Activated T-cell treated with anti-CD3 and anti-CD28 coated beads, Interleukin-2, amount 50 U/mL, for 24 hours (primary cell): ENCODE measurements at regions not wholly inside any gene's neighbourhood (a gene's known extent, or its start where the extent isn't known, plus 50 kb on each side); places are given as distances from the start of the nearest gene placed in this dataset.

Source experiments
- DNase-seq: peaks from one replicate; pipeline ENCODE4 v3.0.0-alpha.2; 2020
- H3K27ac Mint-ChIP-seq: 2 replicates; pipeline ENCODE4 v1.8.0; 2020; ENCODE audit warnings: mild to moderate bottlenecking, mixed read lengths
- H3K27me3 Mint-ChIP-seq: 2 replicates; pipeline ENCODE4 v1.8.0; 2020; ENCODE audit warnings: mixed read lengths
- H3K36me3 Mint-ChIP-seq: 2 replicates; pipeline ENCODE4 v1.8.0; 2020; ENCODE audit warnings: low read depth, mixed read lengths
- H3K4me1 Mint-ChIP-seq: 2 replicates; pipeline ENCODE4 v1.8.0; 2020; ENCODE audit warnings: low read depth, mixed read lengths
- H3K4me3 Mint-ChIP-seq: 2 replicates; pipeline ENCODE4 v1.8.0; 2020; ENCODE audit warnings: mild to moderate bottlenecking, moderate library complexity, mixed read lengths
- H3K9me3 Mint-ChIP-seq: 2 replicates; pipeline ENCODE4 v1.8.0; 2020; ENCODE audit warnings: mixed read lengths

DNA sequence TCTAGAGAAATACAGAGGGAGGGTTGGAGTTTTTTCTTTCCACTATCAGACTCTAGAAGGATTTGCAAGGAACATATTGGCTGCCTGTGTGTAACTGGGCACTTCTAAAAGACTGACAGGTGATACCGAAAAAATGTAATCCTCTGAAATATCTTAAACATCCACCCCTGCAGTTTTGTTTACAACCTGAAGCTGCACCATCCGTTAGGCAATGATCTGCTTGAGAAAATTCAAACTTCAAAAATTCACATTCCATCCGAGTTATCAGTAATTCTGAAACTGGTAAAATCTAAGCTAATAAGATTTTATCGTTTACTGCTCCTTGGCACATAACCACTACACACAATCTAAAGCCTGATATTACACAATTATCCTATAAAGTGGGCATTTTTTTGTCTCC lies 528.6 kb downstream of the FUT8 start:
- Mint-ChIP-seq H3K4me1 (peaks cover 46% of the 10 kb centered on the region), H3K9me3 (peaks cover 8% of the 10 kb centered on the region), H3K27me3 (no peaks in the 10 kb centered on the region), H3K27ac (no peak overlapping the region), H3K4me3 (no peak overlapping the region), H3K36me3 (peaks cover 4% of the 10 kb centered on the region)
- DNase-seq, result no peak

DNA sequence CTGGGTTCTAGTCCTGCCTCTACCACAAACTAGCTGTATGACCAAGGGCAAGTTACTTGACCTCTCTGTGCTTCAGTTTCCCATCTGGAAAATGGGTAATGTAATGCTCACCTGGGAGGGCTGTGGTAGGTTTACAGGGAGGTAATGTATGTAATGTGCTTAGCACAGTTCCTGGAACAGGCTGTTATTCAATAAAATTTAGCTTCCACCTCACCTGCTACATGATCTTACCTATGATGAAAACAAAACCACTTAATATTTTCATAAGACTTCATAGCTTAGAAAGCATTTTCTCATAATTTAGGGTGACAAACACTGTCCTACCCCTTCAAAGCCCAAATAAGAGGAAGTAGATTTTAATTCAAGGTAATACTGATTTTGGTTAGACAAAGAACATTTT lies 530.6 kb downstream of the FUT8 start:
- Mint-ChIP-seq H3K27ac (no peak overlapping the region), H3K9me3 (no peaks in the 10 kb centered on the region), H3K4me1 (peaks cover 35% of the 10 kb centered on the region), H3K36me3 (no peaks in the 10 kb centered on the region), H3K27me3 (peaks cover under 1% of the 10 kb centered on the region), H3K4me3 (no peak overlapping the region)
- DNase-seq, result no peak

DNA sequence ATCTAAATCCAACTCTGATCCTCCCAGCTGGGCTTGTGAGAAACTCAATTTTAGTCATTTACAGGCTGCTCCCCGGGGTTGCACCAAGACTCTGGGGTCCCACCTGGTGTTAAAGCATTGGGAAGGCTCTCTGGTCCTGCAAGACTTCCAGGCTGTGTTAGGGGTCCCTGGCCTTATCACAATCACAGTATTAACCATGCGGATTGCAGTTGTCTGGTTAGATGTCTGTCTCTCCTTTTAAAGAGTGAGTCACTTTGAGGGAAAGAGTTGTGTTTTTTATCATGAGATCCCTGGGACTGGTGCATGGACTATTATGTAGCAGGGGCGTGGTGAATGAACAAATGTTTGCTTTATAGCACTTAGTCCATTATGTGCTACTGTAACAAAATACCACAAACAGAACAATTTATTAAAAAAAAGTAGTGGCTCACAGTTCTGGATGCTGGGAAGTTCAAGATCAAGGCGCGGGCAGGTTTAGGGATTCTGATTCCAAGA lies 531.4 kb downstream of the FUT8 start:
- Mint-ChIP-seq H3K27ac (no peak overlapping the region), H3K4me3 (no peak overlapping the region), H3K4me1 (peaks cover 35% of the 10 kb centered on the region), H3K36me3 (no peaks in the 10 kb centered on the region), H3K27me3 (peaks cover 6% of the 10 kb centered on the region), H3K9me3 (no peaks in the 10 kb centered on the region)
- DNase-seq, result no peak

DNA sequence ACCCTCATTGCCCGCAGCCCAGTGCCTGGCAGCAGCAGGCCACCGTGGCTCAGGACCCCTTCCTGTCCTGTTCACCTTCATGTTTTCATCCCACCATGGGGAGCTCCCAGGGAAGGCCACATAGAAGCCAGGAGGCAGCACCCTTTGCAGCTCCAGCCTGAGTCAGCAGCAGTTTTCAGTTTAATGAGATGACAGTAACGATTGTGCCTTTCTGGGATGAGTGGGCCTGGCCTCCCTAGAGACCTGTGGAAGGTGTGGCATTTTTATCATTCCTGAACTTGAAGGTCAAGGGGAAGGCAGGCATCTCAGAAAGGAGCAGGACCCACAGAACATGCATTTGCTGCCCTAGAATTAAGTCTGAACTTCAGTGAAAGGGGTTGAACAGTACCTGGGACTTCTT lies 532.8 kb downstream of the FUT8 start:
- H3K4me3 Mint-ChIP-seq, result no peak overlapping the region
- H3K4me1 Mint-ChIP-seq, result peaks cover 39% of the 10 kb centered on the region
- H3K36me3 Mint-ChIP-seq, result no peaks in the 10 kb centered on the region
- no peak overlapping the region for H3K27ac Mint-ChIP-seq
- peaks cover 6% of the 10 kb centered on the region for H3K27me3 Mint-ChIP-seq
- DNase-seq, result no peak
- H3K9me3 Mint-ChIP-seq, result no peaks in the 10 kb centered on the region

DNA sequence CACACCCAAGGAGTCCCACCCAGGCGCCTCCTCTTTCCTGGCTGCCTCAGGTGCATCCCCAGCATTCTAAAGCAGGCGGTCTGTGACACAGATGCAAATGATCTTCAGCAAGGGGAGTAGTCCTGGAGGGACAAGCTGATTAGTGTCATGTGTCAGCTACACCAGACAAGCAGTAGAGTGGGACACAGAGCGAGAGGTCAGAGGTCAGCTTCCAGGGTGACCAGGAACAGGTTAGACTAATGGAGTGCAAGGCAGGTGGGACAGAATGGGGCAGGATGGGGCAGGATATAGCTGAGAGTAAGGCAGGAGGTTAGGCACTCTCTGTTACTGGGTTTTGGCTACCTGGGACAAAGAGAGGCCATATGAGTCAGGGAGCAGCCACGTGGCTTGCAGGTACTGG lies 534.0 kb downstream of the FUT8 start:
- DNase-seq, result no peak
- no peak overlapping the region for H3K27ac Mint-ChIP-seq
- no peaks in the 10 kb centered on the region for H3K9me3 Mint-ChIP-seq
- no peaks in the 10 kb centered on the region for H3K36me3 Mint-ChIP-seq
- H3K4me1 Mint-ChIP-seq, result peaks cover 42% of the 10 kb centered on the region
- no peak overlapping the region for H3K4me3 Mint-ChIP-seq
- H3K27me3 Mint-ChIP-seq, result peaks cover 8% of the 10 kb centered on the region

DNA sequence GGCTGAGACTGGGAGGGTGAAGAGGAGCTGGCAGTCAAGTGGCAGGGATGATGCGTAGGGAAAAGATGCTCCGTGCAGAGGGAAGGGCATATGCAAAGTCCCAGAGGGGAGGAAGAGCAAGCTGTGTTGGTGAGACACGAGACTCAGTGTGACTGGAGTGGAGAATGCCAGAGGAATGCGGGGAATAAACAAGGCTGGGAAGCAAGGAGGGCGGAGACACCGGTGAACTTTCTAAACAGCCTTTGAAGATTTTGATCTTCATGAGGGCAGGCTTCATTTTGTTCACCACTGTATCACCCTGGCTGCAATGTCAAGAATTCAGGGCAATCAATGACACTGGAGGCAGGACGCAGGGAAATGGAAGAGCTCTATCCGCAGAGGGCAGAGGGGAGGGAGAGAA lies 535.8 kb downstream of the FUT8 start:
- peaks cover 8% of the 10 kb centered on the region for H3K27me3 Mint-ChIP-seq
- H3K4me1 Mint-ChIP-seq, result peaks cover 39% of the 10 kb centered on the region
- H3K9me3 Mint-ChIP-seq, result no peaks in the 10 kb centered on the region
- no peak for DNase-seq
- H3K36me3 Mint-ChIP-seq, result no peaks in the 10 kb centered on the region
- H3K27ac Mint-ChIP-seq, result no peak overlapping the region
- no peak overlapping the region for H3K4me3 Mint-ChIP-seq

DNA sequence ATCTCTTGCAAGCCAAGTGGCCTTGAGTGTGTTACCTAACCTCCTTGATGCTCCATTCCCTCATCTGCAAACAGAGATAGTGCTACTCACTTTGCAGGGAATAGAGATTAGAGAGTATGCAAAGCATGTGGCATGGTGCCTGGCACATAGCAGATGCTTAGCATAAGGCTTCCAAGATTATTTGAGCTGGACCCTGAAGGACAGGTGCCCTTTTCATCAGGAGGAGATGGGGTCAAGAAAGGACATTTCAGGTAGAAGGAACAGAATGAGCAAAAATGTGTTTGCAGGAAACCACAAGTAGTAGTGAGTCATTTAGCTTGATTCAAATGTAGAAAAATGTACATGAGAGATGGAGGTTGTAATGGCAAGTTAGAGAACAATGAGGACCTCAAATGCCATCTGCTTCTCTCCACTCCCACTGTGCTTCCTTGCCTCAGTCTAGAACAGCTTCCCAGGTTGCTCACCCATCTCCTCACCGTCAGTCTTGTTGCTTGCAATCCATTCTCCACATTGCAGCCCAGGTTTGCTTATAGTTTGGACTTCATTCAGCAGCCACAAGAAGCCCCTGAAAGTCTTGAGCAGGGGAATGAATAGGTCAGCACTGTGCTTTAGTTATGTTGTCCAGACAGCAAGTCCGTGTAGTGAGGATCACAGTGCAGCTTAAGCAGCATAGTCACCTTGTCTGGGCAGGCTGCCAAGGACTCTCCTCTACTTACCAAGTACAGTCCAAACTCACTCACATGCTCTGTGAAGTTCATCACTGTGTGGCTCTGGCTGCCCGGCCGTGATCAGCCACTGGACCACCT lies 536.3 kb upstream of the CCDC196 start:
- peaks cover 35% of the 10 kb centered on the region for H3K4me1 Mint-ChIP-seq
- H3K9me3 Mint-ChIP-seq, result no peaks in the 10 kb centered on the region
- DNase-seq, result peak; percentile 60
- H3K4me3 Mint-ChIP-seq, result peak overlapping the region; percentile 30
- H3K27me3 Mint-ChIP-seq, result peaks cover 8% of the 10 kb centered on the region
- peak overlapping the region; percentile 88 for H3K27ac Mint-ChIP-seq
- no peaks in the 10 kb centered on the region for H3K36me3 Mint-ChIP-seq

DNA sequence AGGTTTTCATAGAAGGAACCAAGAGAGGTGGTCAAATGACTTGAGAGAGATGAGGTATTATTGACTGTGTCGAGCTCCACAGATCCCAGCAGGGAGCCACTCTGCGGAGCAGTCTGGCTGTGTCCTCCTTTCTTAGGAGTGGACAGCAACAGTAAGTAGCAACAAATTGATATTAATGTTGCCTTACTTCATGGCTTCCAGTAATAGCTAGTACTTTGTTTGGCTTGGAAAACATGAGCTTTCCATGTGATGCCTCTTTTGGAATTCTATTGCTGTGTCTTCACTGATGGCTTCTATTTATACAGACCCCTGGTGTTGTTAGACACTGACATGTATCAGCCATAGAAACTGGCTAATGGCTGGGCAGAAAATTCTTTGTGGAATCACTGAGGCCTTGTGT lies 531.2 kb upstream of the CCDC196 start:
- H3K27me3 Mint-ChIP-seq, result peaks cover 2% of the 10 kb centered on the region

DNA sequence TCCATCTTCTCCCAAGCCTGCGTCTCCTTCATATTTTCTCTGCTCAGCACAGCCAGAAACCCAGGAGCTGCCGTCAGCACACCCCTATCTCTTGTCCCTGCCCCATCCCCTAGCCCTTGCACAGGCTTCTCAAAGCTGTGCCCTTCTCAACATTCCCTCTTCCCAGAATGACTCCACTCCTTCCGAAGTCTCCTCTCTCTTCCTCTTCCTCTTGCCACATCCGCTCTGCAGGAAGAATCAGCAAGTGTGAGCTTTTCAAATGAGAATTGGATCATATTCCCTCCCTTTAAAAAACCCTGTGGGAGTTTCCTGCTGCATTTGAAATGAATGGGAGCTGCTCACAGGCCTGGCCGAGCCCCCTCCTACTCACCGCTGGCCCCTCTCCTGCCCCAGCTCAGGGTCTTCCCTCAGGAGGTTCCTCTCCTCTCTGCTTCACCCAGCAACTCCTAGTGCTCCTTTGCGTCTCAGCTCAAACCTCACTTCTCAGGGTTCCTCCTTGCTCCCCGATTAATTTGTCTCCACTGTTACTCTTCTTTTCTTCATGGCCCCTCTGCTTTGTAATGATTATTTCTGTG lies 528.5 kb upstream of the CCDC196 start:
- no peak for DNase-seq
- Mint-ChIP-seq H3K36me3 (no peaks in the 10 kb centered on the region), H3K27me3 (peaks cover 2% of the 10 kb centered on the region), H3K4me1 (peaks cover 24% of the 10 kb centered on the region), H3K4me3 (no peak overlapping the region), H3K9me3 (no peaks in the 10 kb centered on the region), H3K27ac (no peak overlapping the region)

More for the DNA sequence above, 531.2 kb upstream of the CCDC196 start:
- H3K27ac Mint-ChIP-seq, result no peak overlapping the region
- H3K36me3 Mint-ChIP-seq, result no peaks in the 10 kb centered on the region
- DNase-seq, result no peak
- H3K9me3 Mint-ChIP-seq, result no peaks in the 10 kb centered on the region
- H3K4me1 Mint-ChIP-seq, result peaks cover 25% of the 10 kb centered on the region
- no peak overlapping the region for H3K4me3 Mint-ChIP-seq

DNA sequence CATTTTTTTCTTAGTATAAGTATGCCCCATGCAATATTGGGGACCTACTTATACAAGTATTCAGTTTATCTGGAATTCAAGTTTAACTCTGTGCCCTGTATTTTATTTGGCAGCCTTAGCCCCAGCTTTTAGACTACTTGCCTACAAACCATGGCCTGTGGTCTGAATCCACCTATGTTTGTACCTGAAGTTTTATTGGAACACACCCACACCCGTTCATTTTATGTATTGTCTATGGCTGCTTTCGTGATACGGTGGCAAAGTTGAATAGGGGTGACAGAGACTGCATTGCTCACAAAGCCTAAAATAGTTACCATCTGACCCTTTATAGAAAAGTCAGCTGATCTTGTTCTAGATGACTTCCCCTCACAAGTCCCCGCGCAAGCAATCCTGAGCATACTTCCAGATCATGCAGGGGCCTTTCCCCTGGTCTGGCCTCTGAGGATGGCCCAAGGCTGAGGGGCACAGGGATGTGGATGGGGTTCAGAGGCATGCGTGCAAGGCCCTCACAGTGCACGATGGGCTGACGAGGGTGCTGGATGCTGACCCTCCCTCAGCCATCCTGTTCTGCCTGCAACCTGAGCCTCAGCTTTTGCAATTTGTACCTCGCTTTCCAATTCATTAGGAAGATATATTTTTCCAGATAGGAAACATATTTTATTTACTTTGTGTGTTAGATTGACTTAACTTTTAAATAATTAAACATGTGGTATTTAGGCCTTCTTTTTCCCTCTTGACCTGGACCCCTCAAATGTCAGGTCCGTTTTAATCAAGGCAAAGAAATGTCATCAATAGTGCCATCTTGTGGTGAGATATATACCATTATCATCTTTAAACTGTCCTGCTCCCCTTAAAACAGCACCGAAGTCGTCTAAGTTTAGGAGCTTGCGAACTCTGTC lies 527.3 kb upstream of the CCDC196 start:
- Mint-ChIP-seq H3K36me3 (no peaks in the 10 kb centered on the region), H3K27ac (no peak overlapping the region)
- no peak for DNase-seq

DNA sequence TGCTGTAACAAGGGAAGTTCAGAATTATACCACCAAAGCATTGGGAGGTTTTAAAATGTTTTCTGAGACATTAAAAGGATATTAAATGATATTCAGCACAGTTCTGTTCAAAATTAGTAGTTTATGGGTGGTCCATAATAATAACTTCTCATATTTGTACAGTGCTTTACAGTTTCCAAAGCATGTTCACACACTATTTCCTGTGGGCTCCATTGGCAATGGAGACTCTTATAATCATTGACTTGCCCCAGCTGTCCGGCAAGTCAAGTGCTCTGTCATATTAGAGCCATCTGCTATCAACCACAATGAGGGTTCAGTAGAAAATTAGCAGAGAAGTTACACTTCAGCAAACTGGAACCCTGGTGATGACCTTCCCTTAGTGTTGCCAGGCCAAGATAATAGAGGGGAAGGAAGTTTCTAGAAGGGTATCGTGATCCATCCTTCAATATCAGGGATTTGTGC lies 526.6 kb upstream of the CCDC196 start:
- H3K27me3 Mint-ChIP-seq, result peaks cover 2% of the 10 kb centered on the region
- no peak overlapping the region for H3K27ac Mint-ChIP-seq
- H3K4me1 Mint-ChIP-seq, result peaks cover 24% of the 10 kb centered on the region
- H3K9me3 Mint-ChIP-seq, result no peaks in the 10 kb centered on the region
- DNase-seq, result no peak
- H3K36me3 Mint-ChIP-seq, result no peaks in the 10 kb centered on the region
- H3K4me3 Mint-ChIP-seq, result no peak overlapping the region

More for the DNA sequence above, 527.3 kb upstream of the CCDC196 start:
- Mint-ChIP-seq H3K27me3 (peaks cover 2% of the 10 kb centered on the region), H3K9me3 (no peaks in the 10 kb centered on the region), H3K4me1 (peaks cover 24% of the 10 kb centered on the region), H3K4me3 (no peak overlapping the region)

DNA sequence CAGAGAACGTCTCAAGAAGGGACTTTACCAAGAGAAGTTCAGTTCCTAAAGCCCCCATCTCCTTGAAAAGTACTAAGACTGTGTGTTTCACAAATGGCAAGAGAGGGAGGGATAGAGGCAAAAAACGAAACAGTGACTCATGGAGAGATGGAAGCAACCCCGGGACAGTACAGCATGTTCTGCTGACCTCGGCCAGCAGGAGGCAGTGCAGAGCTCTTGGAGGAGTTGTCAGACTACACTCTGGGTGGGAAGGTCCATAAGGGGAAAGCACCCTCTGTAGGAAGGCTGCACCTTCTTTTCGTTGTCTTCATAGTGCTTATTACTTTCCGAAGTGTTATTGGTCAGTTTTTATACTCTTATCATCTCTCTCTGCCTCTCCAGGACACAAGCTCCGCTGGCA lies 525.2 kb upstream of the CCDC196 start:
- no peak overlapping the region for H3K4me3 Mint-ChIP-seq
- DNase-seq, result peak; percentile 86
- peaks cover 24% of the 10 kb centered on the region for H3K4me1 Mint-ChIP-seq
- no peaks in the 10 kb centered on the region for H3K36me3 Mint-ChIP-seq
- H3K9me3 Mint-ChIP-seq, result no peaks in the 10 kb centered on the region
- no peak overlapping the region for H3K27ac Mint-ChIP-seq
- peaks cover 2% of the 10 kb centered on the region for H3K27me3 Mint-ChIP-seq

DNA sequence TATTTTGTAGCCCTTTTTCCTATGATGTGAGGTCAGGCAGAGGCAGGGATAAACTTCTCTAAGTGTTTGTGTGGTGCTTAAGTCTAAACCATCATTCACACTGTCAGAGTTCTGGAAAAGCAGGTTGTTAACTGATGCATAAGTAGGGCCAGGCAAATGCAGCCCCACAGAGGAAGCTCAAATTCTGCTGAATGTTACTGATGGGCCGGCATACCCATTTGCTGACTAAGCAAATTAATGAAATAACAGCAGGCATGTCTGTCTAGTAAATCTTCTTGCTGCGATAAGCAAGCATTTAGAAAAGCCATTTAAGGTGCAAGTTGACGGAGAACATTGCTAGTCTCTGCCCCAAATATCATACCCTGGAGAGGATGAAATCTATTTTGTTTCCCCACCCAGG lies 523.2 kb upstream of the CCDC196 start:
- no peaks in the 10 kb centered on the region for H3K36me3 Mint-ChIP-seq
- H3K9me3 Mint-ChIP-seq, result no peaks in the 10 kb centered on the region
- peaks cover 2% of the 10 kb centered on the region for H3K27me3 Mint-ChIP-seq
- H3K27ac Mint-ChIP-seq, result no peak overlapping the region
- no peak for DNase-seq
- H3K4me1 Mint-ChIP-seq, result peaks cover 24% of the 10 kb centered on the region
- no peak overlapping the region for H3K4me3 Mint-ChIP-seq

DNA sequence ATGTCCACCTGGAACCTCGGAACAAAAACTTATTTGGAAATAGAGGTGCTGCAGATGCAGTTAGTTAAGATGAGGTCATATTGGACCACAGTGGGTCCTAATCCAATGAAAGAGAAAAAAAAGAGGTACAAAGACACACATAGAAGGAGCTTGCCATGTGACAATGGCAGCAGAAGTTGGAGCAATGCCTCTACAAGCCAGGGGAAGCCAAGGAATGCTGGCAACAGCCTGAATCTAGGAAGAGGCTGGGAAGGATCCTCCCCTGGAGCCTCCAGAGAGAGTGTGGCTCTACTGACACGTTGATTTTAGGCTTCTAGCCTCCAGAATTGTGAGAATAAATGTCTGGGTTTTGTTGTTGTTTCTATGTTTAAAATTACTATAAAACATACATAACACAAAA lies 521.8 kb upstream of the CCDC196 start:
- no peaks in the 10 kb centered on the region for H3K36me3 Mint-ChIP-seq
- H3K9me3 Mint-ChIP-seq, result no peaks in the 10 kb centered on the region
- no peak overlapping the region for H3K27ac Mint-ChIP-seq
- no peak for DNase-seq
- peaks cover 2% of the 10 kb centered on the region for H3K27me3 Mint-ChIP-seq
- no peak overlapping the region for H3K4me3 Mint-ChIP-seq
- H3K4me1 Mint-ChIP-seq, result peaks cover 16% of the 10 kb centered on the region
